ENCODE measurements at regions not wholly inside any gene's neighbourhood (a gene's known extent, or its start where the extent isn't known, plus 50 kb on each side); places are given as distances from the start of the nearest gene placed in this dataset.

- DNase-seq (ENCODE audit: low read depth): peak; percentile 85
- H3K4me3 ChIP-seq (ENCODE audit: low read depth, low read length): no peak overlapping the region
- TF ChIP-seq CTCF (conservative IDR thresholded peaks at IDR 0.05; ENCODE audit: low read depth, low read length): no peak
These were observed 69.6 kb upstream of the NDP start for GRCh38 chrX:44042751-44043150.

- DNase-seq (ENCODE audit: low read depth): peak; percentile 77
These were observed 68.9 kb upstream of the NDP start for GRCh38 chrX:44042116-44042515.

GRCh38 chrX:44040406-44040805 lies 67.2 kb upstream of the NDP start:
- no peak for DNase-seq (ENCODE audit: low read depth)
- H3K4me3 ChIP-seq (ENCODE audit: low read depth, low read length): no peak overlapping the region
- no peak for TF ChIP-seq CTCF (conservative IDR thresholded peaks at IDR 0.05; ENCODE audit: low read depth, low read length)

More at GRCh38 chrX:44042116-44042515, 68.9 kb upstream of the NDP start:
- no peak overlapping the region for H3K4me3 ChIP-seq (ENCODE audit: low read depth, low read length)
- no peak for TF ChIP-seq CTCF (conservative IDR thresholded peaks at IDR 0.05; ENCODE audit: low read depth, low read length)

- DNase-seq (ENCODE audit: low read depth): no peak
- no peak for TF ChIP-seq CTCF (conservative IDR thresholded peaks at IDR 0.05; ENCODE audit: low read depth, low read length)
- no peak overlapping the region for H3K4me3 ChIP-seq (ENCODE audit: low read depth, low read length)
These were observed 66.4 kb upstream of the NDP start for GRCh38 chrX:44039556-44039955.

- peak; percentile 87 for DNase-seq (ENCODE audit: low read depth)
- H3K4me3 ChIP-seq (ENCODE audit: low read depth, low read length): no peak overlapping the region
- TF ChIP-seq CTCF (conservative IDR thresholded peaks at IDR 0.05; ENCODE audit: low read depth, low read length): no peak
These were observed 63.1 kb upstream of the NDP start for GRCh38 chrX:44036336-44036735.

- TF ChIP-seq CTCF (conservative IDR thresholded peaks at IDR 0.05; ENCODE audit: low read depth, low read length): no peak
- DNase-seq (ENCODE audit: low read depth): peak; percentile 31
- H3K4me3 ChIP-seq (ENCODE audit: low read depth, low read length): no peak overlapping the region
These were observed 62.4 kb upstream of the NDP start for GRCh38 chrX:44035571-44035970.

- H3K4me3 ChIP-seq (ENCODE audit: low read depth, low read length): no peak overlapping the region
- TF ChIP-seq CTCF (conservative IDR thresholded peaks at IDR 0.05; ENCODE audit: low read depth, low read length): peak; percentile 3
- no peak for DNase-seq (ENCODE audit: low read depth)
These were observed 59.3 kb upstream of the NDP start for GRCh38 chrX:44032479-44032878.
